ENCODE measurements at regions not wholly inside any gene's neighbourhood (a gene's known extent, or its start where the extent isn't known, plus 50 kb on each side); places are given as distances from the start of the nearest gene placed in this dataset.

DNA sequence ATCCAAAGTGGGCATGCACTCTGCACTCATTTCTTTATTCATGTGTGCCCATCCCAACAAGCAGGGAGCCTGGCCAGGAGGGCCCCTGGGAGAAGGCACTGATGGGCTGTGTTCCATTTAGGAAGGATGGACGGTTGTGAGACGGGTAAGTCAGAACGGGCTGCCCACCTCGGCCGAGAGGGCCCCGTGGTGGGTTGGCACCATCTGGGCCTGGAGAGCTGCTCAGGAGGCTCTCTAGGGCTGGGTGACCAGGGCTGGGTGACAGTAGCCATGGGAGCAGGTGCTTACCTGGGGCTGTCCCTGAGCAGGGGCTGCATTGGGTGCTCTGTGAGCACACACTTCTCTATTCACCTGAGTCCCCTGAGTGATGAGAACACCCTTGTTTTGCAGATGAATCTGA is 129.3 kb upstream of the B3GAT1 start:
- TF ChIP-seq, protein P1, sequence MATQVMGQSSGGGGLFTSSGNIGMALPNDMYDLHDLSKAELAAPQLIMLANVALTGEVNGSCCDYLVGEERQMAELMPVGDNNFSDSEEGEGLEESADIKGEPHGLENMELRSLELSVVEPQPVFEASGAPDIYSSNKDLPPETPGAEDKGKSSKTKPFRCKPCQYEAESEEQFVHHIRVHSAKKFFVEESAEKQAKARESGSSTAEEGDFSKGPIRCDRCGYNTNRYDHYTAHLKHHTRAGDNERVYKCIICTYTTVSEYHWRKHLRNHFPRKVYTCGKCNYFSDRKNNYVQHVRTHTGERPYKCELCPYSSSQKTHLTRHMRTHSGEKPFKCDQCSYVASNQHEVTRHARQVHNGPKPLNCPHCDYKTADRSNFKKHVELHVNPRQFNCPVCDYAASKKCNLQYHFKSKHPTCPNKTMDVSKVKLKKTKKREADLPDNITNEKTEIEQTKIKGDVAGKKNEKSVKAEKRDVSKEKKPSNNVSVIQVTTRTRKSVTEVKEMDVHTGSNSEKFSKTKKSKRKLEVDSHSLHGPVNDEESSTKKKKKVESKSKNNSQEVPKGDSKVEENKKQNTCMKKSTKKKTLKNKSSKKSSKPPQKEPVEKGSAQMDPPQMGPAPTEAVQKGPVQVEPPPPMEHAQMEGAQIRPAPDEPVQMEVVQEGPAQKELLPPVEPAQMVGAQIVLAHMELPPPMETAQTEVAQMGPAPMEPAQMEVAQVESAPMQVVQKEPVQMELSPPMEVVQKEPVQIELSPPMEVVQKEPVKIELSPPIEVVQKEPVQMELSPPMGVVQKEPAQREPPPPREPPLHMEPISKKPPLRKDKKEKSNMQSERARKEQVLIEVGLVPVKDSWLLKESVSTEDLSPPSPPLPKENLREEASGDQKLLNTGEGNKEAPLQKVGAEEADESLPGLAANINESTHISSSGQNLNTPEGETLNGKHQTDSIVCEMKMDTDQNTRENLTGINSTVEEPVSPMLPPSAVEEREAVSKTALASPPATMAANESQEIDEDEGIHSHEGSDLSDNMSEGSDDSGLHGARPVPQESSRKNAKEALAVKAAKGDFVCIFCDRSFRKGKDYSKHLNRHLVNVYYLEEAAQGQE (IDR thresholded peaks at IDR 0.05; ENCODE audit: insufficient read depth in 1 of 2, low read depth in 2 of 2, low read length in 1 of 2) = no peak
- TF ChIP-seq, protein P2, sequence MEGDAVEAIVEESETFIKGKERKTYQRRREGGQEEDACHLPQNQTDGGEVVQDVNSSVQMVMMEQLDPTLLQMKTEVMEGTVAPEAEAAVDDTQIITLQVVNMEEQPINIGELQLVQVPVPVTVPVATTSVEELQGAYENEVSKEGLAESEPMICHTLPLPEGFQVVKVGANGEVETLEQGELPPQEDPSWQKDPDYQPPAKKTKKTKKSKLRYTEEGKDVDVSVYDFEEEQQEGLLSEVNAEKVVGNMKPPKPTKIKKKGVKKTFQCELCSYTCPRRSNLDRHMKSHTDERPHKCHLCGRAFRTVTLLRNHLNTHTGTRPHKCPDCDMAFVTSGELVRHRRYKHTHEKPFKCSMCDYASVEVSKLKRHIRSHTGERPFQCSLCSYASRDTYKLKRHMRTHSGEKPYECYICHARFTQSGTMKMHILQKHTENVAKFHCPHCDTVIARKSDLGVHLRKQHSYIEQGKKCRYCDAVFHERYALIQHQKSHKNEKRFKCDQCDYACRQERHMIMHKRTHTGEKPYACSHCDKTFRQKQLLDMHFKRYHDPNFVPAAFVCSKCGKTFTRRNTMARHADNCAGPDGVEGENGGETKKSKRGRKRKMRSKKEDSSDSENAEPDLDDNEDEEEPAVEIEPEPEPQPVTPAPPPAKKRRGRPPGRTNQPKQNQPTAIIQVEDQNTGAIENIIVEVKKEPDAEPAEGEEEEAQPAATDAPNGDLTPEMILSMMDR (IDR thresholded peaks at IDR 0.05) = no peak
- TF ChIP-seq POLR2AphosphoS5 (IDR thresholded peaks at IDR 0.05; ENCODE audit: low read depth, low read length) (no peak), TCF7L2 (IDR thresholded peaks at IDR 0.05; ENCODE audit: low read depth, low read length) (no peak), SIN3A (IDR thresholded peaks at IDR 0.05; ENCODE audit: borderline replicate concordance, insufficient read depth, low read depth, low read length) (no peak)

Measured in Panc1 (cell line).